GM19328 (cell line): ENCODE measurements at regions not wholly inside any gene's neighbourhood (a gene's known extent, or its start where the extent isn't known, plus 50 kb on each side); places are given as distances from the start of the nearest gene placed in this dataset.
"Not testable (repeated sequence)": the region's sequence is repeated elsewhere in the genome, so short reads cannot be mapped to it uniquely, and the experiment has no call there.

Source experiments
- ATAC-seq: cut with Tn5 transposase; IDR thresholded peaks from one replicate; pipeline ENCODE4 v1.9.1; 2021; ENCODE audit warnings: mild to moderate bottlenecking, moderate library complexity; ENCODE audit not compliant: unreplicated experiment

DNA sequence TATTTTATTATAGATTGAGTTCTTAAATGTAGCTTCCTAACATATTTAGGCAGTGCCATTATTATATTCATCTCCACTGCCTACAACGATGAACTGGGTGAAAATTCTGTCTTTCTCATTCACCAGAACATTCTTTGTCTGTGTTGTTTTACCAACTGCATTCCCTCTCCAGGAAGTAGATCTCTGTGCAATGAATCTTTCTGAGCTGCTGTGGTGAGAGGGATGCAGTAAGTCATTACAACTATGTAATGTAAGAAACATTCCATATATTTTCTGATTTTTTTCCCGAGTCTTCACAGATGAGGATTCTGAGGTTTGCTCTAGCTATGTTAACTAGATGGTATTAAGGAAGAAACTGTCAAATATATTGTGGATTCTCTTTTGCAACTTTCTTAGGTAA, 811.9 kb upstream of the PCDH7 start:
- no peak for ATAC-seq

DNA sequence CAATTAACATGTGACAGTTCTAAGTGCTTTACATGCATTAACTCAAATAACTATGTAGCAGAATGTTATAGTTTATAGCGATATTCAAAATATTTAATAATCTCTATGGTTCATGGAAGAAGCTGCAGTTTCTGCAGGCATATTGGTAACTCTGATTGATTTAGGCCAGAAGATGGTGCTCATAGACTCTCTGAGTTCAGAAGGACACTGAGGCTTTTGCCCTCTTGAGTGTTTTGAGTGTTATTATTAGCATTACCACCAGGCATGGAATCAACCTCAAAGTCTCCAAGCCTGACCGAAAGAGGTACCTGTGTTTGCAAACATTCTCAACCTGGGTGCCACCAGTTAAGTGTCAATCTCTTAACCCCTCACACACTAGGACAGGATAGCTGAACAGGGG, 792.3 kb upstream of the PCDH7 start:
- ATAC-seq: no peak

DNA sequence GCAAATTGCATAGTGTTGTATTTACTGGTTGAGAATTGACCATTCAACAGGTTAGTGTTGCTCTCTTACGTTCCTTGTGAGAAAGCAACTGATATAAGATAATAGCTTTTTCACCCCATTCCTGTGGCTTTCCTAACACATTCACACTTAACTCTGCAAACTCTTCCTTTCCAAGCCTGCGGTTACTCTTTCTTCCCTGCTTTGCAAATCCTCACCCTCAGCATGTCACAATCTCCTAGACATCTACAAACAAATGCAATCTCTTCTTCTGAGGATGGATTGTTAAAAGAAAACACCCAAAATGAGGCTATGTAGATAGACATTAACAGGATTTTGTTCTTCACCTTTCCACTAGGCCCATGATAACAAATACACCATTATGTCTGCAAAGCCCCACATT, 771.7 kb upstream of the PCDH7 start:
- no peak for ATAC-seq

DNA sequence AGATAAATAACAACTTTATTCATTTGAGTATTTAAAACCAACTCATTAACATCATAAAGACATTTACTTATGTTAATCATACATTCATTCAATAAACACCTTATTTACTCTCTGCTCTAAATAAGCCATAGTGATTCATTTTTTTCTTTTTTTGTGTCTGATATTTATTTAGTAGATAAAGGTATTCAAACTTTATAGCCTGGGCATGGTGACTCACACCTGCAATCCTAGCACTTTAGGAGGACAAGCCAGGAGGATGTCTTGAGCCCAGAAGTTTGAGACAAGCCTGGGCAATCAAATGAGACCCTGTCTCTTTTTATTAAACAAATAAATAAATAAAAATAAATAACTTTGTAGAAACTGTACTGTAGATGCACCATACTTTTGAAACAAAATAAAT, 771.3 kb upstream of the PCDH7 start:
- ATAC-seq: no peak

DNA sequence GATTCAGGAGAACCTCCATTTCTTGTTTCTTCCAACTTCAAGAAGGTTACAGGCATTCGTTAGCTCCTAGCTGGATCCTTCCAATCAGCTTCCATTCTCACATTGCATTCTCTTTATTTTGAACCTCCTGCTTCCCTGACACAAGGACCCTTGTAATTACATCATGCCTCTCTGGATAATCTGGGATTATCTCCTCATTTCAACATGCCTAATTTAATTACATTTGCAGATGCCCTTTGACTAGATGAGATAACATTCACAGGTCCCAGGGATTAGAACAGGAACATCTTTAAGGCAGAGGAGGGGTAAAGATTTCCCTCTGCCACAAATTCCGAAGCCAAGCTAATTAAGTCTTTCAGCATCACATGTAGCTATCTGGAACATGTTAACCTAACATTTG, 753.8 kb upstream of the PCDH7 start:
- no peak for ATAC-seq

DNA sequence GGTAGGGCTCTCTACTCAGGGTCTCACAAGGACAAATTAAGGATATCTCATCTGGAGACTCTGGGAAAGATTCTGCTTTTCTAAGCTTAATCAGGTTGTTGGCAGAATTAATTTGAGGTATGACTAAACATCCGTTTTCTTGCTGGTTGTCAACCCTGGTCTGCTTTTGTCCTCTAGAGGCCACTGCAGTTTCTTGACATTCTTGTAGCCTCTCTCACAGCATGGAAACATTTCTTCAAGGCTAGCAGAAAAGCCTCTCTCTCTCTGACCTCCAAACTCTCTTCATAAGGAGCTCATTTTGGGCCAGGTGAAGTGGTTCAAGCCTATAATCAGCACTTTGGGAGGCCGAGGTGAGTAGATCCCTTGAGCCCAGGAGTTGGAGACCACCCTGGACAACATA, 749.5 kb upstream of the PCDH7 start:
- no peak for ATAC-seq

DNA sequence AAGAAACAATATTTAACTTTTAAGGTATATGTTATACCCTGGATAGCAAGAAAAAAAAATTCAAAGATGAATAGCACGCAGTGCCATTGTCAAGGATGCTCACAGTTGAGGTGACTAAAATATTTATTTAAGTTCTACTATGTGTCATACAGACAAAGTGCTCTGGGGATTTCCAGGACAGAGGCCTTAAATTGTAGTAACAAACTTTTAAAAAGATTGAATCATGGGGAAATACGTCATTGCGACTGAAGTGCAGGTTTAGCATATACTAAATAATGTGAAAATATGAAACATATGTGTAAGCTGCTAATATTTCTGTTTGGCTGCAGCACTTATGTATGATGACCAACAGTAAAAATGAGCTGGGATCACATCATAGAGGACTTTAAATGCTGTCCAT, 748.0 kb upstream of the PCDH7 start:
- ATAC-seq: no peak

DNA sequence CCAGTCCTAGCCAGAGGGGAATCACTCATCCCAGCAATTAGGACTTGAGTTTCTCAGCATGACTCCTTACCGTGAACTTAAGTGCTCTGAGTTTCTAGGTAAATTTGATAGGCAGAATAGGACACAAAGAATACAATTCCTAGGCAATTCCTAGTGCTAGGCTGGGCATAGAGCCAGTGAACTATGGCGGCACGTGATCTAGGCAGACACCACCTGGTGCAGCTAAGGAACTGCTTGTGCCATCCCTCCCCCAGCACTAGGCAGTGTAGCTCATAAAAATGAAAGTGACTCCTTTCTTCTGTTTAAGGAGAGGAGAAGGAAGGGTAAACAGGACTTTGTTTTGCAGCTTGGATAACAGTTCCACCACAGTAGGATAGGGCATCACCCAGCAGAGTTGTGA, 736.3 kb upstream of the PCDH7 start:
- no peak for ATAC-seq

DNA sequence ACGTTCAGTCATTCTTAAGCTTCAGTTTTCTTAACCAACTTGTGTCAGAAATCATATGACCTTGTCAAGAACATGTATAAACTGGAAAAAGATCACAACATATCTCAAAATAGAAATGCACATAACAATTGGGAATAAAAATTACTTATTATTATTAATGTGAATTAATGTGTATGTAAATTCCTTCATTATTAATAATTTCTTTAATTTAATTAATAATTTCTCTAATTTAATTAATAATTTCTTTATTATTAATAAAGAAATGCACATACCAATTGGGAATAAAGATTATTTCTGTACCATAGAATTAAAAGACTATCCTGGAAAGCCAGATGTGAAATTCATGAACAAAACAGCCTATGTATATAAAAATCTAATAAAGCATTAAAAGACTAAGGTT, 718.5 kb upstream of the PCDH7 start:
- no peak for ATAC-seq

DNA sequence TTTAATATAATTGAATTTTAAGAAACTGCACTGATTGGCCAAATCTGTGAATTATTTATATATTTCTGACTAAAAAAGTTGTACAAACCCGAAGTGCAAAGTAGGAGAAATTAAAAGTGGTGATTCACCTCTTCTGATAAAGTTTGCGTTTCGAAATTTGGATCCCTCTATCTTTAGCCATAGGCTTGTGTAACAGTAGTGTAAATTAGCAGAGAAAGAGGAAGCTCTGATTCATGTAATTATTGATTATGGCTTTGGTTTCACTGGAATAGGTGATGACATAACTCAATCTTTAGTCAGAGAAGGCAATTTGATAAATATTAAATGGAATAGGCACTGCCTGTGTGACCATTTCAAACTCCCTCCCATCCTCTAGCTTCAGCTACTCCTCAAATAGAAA, 717.8 kb upstream of the PCDH7 start:
- no peak for ATAC-seq

DNA sequence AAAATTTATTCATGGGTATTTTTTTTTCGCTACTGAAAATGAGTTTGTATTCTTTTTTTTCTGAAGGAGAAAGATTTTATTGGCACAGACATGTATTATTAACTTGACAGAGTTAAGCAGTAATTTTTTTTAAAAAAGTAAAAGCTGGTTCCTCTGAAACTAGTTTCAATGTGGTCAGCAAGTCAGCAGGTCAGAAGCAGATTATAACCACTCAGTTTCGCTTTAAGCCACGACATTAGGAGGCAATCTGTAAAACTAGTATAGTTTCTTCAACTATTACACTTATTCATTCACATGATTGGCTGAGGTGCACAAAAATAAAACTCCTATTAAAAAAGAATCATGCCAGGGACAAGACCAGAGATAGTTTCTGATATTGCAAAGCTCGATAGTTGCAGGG, 714.2 kb upstream of the PCDH7 start:
- ATAC-seq: no peak

DNA sequence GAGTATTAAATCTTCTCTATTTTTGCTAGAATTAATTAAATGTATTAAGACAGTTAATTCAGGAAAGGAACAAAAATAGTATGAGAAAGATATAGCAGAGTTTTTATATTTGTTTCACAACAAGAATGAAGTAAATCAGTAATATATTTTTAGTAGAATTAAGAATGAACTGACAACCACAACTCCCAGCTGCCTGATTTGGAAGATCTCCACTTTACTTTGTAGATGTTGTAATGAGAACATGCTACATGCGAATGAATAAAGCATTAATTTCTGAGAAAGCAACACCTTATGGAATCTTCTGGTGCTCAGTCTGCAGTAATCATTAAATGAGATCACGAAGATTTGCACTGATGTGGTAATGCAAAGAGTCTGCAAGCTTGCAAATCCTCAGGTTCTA, 695.6 kb upstream of the PCDH7 start:
- no peak for ATAC-seq

DNA sequence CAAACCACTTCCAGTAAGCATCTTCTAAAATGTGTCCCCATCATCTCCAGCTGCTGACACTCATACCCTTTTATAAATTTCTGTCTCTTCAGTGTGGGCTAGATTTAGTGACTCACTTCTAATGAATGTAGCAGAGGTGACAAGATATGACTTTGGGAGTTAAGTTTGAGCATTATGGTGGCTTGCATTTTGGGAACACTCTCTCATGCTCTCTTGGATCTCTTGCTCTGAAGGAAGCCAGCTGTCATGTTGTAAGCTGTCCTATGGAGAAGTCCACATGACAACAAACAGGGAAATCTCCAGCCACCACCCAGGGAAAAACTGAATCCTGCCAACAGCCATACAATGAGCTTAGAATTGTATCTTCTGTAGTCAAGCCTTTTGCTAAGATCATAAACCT, 691.3 kb upstream of the PCDH7 start:
- no peak for ATAC-seq

DNA sequence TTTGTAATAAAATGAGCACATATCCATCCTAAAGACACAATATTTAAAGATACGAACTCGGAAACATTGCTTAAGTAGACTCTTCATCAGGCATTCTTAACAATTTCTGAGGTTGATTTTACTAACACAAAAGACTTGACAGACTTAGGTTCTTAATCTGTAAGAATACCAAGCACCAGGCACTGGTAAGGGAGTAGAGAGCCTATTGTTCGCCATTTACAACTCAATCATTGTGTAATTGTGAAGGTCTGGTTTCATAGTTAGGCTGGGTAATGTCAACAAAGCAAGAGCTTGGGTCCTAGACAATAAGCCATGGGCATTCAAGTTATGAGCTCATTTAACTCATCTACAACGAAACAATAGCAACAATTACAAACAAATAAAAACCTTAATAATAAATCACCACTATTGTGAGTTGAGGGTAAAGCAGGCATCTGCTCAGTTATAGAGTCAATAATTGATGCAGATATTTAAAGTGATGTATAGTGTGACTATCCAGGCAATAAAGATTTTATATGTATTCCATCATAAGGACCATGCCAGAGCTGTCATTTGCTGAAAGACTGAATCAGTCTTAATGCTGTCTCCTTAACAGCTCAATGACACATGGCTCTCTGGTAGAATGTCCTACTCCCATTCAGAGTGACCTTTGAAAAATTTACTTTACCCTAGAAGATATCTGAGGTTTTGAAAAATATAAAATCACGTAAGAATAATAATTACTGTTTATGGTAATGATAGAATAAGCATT, 664.0 kb upstream of the PCDH7 start:
- no peak for ATAC-seq

DNA sequence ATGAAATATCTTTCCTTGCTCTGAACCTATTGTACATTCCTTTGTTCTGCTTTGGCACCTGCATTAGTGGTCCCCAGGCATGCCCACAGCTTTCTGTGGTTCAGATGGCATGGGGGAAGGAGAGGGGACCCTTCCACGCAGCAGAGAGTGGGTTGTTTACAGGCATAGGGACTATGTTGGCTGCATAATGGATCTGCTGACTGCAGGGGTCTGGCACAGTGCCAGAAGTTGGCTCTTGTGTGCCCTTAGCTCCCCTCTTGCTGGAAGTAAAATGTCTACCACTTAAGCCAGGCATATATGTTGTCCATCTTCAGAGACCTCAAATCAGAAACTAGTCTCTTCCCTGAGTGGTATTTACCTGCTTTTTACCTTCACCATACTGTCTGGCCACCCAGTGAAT, 651.9 kb upstream of the PCDH7 start:
- ATAC-seq: no peak

DNA sequence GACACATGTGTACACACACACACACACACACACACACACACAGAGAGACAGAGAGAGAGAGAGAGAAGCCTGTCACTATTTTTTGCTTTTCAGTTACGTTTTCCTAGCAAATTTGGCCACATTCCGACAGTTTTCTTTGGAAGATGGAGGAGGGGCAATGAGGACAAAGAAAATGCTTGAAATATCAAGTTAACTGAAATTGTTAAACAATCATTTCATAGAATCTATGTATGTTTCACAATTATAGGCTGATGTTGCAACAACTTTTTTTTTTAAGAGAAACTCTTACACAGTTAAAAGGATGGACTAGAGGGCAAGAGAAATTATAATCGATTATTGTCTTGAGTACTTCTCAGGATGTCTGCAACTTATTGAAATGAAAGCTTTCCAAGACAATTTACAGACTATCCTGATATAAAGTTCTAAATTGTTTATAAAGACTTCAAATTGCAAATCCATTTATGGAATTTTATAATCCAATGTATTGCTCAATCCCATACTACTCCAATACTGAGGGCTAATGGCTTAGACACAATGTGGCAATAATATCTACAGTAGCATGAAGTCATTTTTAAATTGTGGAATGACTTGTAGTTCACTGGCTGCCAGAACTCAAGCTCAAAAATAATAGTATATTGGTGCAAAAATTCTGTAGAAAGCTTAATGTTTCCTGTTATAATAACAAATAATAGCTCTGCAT, 647.0 kb upstream of the PCDH7 start:
- no peak for ATAC-seq

DNA sequence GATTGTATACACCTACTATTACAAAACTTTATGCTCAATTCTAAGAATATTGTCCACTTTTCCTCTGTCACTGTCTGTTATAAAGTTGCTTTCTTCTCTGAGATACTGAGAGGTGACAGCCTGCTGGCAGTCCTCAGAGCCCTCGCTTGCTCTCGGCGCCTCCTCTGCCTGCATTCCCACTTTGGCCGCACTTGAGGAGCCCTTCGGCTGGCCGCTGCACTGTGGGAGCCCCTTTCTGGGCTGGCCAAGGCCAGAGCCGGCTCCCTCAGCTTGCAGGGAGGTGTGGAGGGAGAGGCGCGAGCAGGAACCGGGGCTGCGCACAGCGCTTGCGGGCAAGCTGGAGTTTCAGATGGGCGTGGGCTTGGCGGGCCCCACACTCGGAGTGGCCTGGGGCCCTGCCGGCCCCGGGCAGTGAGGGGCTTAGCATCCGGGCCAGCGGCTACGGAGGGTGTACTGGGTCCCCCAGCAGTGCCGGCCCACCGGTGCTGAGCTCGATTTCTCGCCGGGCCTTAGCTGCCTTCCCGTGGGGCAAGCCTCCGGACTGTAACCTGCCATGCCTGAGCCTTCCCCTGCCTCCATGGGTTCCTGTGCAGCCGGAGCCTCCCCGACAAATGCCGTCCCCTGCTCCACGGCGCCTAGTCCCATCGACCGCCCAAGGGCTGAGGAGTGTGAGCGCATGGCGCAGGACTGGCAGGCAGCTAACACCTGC, 627.6 kb upstream of the PCDH7 start:
- ATAC-seq: not testable (repeated sequence)

DNA sequence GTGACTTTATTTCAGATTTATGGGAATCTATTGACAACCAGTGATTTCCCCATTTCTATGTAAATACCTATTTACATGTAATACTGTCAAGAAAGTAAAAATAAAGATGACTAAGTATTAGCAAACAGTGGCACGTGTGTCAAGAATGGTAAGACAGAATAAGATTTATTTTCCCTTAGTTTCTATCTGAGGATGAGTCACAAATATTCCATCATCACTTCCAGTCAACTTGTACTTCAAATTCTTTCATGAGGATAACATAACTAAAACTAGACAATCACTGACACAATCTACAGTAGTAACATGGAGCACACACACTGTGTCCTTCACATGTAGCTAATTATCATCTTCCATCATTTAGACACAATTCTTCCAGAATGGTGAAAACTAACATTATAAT, 625.3 kb upstream of the PCDH7 start:
- no peak for ATAC-seq

DNA sequence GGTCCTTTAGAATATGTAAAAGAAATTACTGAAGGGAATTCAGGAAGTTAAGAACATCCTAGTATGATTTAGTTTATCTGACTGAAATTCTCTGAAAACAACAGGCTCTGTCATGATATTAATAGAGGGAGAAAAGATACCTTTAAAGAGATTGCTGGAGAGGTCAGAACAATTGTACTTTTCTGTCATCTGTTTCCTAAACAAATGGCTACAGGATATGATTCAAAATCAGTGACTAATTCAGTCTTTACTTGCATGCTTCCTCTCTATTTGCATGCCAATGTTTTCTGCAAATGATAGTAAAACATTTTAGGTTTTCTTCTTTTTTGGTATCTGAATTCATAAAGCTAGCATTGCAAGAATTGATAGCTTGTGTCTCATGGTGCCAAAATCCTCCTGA, 616.7 kb upstream of the PCDH7 start:
- no peak for ATAC-seq

DNA sequence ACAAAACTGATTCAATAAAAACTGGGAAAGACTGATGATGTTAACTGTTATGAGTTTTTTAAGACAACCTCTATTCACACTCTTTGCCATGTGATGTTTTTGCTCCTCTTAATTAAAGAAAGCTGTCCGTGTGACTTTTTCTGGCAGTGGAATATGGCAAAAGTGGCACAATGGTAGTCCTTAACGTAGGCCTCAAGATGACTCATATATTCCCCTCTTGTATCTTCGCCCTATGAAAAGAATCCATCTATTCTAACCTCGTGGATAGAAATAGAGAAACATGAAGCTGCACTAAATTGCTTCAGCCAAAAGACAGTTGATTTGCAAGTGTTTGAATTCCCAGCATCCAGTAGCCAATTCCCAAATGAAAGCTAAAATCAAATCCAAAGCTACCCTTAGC, 603.8 kb upstream of the PCDH7 start:
- no peak for ATAC-seq

DNA sequence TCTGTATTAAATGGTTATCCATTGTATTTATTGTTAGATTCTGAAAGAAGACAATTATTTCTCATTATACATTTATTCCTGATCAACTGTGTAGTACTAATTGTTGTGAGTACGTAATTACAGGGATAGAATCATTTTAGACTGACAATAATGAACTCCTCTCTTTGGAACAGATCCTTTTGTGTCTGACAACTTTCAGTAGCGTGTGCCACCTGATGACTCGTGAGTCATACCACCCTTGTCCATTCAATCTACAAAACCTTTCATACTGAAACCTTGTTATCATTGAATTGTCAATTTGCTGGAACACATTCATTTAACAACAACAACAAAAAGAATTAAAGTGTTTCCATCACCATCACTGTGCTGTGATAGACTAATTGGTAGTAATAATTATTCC, 602.7 kb upstream of the PCDH7 start:
- ATAC-seq: no peak

DNA sequence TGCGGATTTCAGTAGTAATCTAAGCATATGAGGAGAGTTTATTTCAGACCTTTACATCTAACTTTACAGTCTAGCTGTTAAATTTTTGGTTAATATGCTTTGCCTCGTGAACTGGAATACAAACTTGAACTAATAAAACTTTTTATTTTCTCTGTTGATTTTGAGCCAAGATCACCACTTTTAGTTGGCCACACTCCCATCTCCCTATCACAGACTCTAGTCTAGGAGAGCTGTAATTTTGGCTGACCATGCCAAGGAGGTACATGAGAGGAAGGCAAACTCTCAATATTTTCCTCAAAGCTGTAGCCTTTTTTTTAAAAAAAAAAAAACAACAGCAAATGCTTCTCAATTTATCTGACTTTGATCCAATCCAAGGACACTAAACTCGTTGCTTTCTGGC, 597.5 kb upstream of the PCDH7 start:
- ATAC-seq: no peak
